ENCODE measurements at regions not wholly inside any gene's neighbourhood (a gene's known extent, or its start where the extent isn't known, plus 50 kb on each side); places are given as distances from the start of the nearest gene placed in this dataset.

DNA sequence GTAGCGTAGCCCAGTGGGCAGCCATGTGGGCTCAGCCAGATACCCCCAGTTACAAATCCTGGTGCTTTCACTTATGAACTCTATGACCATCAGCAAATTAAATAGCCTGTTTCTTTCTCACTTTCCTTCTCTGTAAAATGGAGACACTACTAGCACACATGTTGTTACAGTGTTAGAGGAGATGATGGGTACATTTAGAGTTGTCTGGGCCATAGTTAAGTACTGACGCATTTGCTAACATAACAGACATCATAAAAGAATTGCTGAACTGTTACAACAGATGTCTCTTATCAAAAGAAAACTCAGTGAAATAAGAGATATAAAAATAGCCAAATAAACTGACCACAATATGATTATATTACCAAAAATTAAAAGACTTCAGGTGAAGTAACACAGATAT is 69.9 kb upstream of the DOK5 start:
- H3K27me3 ChIP-seq (ENCODE audit: control insufficient read depth, insufficient read depth, low read length): no peaks in the 10 kb centered on the region
- DNase-seq (ENCODE audit: low read depth, low spot score): no peak
- POLR2A ChIA-PET: no interaction called here
- no peak overlapping the region for H3K4me3 ChIP-seq (ENCODE audit: low read depth, low read length)
- TF ChIP-seq, protein P1, sequence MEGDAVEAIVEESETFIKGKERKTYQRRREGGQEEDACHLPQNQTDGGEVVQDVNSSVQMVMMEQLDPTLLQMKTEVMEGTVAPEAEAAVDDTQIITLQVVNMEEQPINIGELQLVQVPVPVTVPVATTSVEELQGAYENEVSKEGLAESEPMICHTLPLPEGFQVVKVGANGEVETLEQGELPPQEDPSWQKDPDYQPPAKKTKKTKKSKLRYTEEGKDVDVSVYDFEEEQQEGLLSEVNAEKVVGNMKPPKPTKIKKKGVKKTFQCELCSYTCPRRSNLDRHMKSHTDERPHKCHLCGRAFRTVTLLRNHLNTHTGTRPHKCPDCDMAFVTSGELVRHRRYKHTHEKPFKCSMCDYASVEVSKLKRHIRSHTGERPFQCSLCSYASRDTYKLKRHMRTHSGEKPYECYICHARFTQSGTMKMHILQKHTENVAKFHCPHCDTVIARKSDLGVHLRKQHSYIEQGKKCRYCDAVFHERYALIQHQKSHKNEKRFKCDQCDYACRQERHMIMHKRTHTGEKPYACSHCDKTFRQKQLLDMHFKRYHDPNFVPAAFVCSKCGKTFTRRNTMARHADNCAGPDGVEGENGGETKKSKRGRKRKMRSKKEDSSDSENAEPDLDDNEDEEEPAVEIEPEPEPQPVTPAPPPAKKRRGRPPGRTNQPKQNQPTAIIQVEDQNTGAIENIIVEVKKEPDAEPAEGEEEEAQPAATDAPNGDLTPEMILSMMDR (IDR thresholded peaks at IDR 0.05; ENCODE audit: low read depth, low read length): no peak
- CTCF ChIA-PET: no interaction called here
- no peak overlapping the region for H3K27ac ChIP-seq (ENCODE audit: low read depth, low read length)
- H3K9me3 ChIP-seq (ENCODE audit: control insufficient read depth, insufficient read depth, low read length): no peaks in the 10 kb centered on the region

DNA sequence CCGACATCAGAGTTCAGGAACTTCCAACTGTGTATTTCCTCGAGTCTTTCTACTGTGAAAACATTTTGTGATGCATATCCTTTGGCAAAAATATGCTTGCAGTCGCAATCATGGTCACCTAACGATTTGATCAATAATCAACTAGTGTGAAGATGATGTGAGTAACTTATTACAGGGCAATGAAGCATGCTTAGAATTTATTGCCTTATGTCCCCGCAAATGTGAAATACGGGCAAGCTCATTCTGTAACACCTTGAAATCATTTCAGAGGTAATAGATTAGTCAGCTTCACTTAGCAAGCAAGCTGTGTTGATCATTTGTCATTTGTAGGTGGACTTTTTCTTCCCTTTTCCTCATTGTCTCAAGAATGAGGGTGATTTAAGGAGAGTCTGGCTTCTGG is 67.9 kb upstream of the DOK5 start:
- Histone ChIP-seq H3K9me3 (ENCODE audit: control insufficient read depth, insufficient read depth, low read length) (no peaks in the 10 kb centered on the region), H3K27me3 (ENCODE audit: control insufficient read depth, insufficient read depth, low read length) (no peaks in the 10 kb centered on the region), H3K4me3 (ENCODE audit: low read depth, low read length) (no peak overlapping the region), H3K27ac (ENCODE audit: low read depth, low read length) (no peak overlapping the region)
- TF ChIP-seq, protein P1 (IDR thresholded peaks at IDR 0.05; ENCODE audit: low read depth, low read length): no peak
- ChIA-PET POLR2A (no interaction called here), CTCF (no interaction called here)
- no peak for DNase-seq (ENCODE audit: low read depth, low spot score)

DNA sequence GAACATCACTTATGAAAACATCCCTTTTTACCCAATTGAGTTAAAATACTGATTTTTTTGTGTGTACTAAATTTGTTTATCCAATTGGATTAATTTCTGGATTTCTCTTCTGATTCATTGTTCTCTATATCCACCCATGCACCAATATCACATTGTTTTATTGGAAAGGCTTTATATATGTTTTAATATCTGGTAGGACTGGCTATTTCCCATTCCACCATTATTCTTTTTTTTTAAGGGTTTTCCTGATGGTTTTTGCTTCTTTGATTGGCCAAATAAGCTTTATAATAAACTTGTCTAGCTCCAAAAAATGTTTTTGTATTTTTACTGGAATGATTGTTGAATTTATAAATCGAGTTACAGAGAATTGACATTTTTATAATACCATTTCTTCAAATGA is 59.4 kb upstream of the DOK5 start:
- Histone ChIP-seq H3K9me3 (ENCODE audit: control insufficient read depth, insufficient read depth, low read length) (no peaks in the 10 kb centered on the region), H3K4me3 (ENCODE audit: low read depth, low read length) (no peak overlapping the region), H3K27ac (ENCODE audit: low read depth, low read length) (no peak overlapping the region), H3K27me3 (ENCODE audit: control insufficient read depth, insufficient read depth, low read length) (no peaks in the 10 kb centered on the region)
- ChIA-PET CTCF (no interaction called here), POLR2A (no interaction called here)
- no peak for DNase-seq (ENCODE audit: low read depth, low spot score)
- TF ChIP-seq, protein P1 (IDR thresholded peaks at IDR 0.05; ENCODE audit: low read depth, low read length): no peak

DNA sequence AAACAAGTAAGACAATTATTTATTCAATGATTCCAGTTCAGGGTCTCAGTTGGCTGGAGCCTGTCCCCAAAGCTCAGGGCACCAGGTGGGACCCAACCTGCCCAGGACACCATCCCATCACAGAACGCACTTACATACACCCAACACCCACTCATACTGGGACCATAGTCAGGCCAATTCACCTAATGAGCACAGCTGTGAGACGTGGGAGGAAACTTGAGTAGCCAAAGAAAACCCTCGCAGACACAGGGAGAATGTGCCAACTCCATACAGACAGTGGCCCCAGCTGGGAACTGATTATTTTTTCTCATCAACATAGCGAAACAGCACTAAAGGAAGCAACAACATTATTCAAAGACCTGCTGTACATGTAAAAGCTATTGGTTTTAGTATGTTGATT is 58.6 kb upstream of the DOK5 start:
- TF ChIP-seq, protein P1 (IDR thresholded peaks at IDR 0.05; ENCODE audit: low read depth, low read length): no peak
- Histone ChIP-seq H3K27ac (ENCODE audit: low read depth, low read length) (no peak overlapping the region), H3K4me3 (ENCODE audit: low read depth, low read length) (no peak overlapping the region), H3K9me3 (ENCODE audit: control insufficient read depth, insufficient read depth, low read length) (no peaks in the 10 kb centered on the region), H3K27me3 (ENCODE audit: control insufficient read depth, insufficient read depth, low read length) (no peaks in the 10 kb centered on the region)
- CTCF ChIA-PET: no interaction called here
- DNase-seq (ENCODE audit: low read depth, low spot score): no peak
- POLR2A ChIA-PET: no interaction called here

GRCh38 chr20:54419531-54419930 is 55.9 kb upstream of the DOK5 start:
- ChIA-PET CTCF (no interaction called here), POLR2A (no interaction called here)
- Histone ChIP-seq H3K27ac (ENCODE audit: low read depth, low read length) (no peak overlapping the region), H3K27me3 (ENCODE audit: control insufficient read depth, insufficient read depth, low read length) (no peaks in the 10 kb centered on the region), H3K9me3 (ENCODE audit: control insufficient read depth, insufficient read depth, low read length) (no peaks in the 10 kb centered on the region), H3K4me3 (ENCODE audit: low read depth, low read length) (no peak overlapping the region)
- DNase-seq (ENCODE audit: low read depth, low spot score): no peak
- TF ChIP-seq, protein P1 (IDR thresholded peaks at IDR 0.05; ENCODE audit: low read depth, low read length): no peak

All from AG04450 (cell line).